ENCODE measurements at regions not wholly inside any gene's neighbourhood (a gene's known extent, or its start where the extent isn't known, plus 50 kb on each side); places are given as distances from the start of the nearest gene placed in this dataset.

GRCh38 chr5:15366676-15367391 lies 133.1 kb upstream of the FBXL7 start:
- TF ChIP-seq CTCF (IDR thresholded peaks at IDR 0.05) (no peak), POLR2A (IDR thresholded peaks at IDR 0.05) (no peak)
